IPS DF 6.9 (cell line): ENCODE measurements at regions not wholly inside any gene's neighbourhood (a gene's known extent, or its start where the extent isn't known, plus 50 kb on each side); places are given as distances from the start of the nearest gene placed in this dataset.

Experiments used
- DNase-seq: peaks from one replicate; pipeline ENCODE4 v3.0.0-alpha.2; 2013; ENCODE audit warnings: low read depth, low spot score
- H3K27ac ChIP-seq: one replicate; pipeline ENCODE4 v1.5.1; 2013; ENCODE audit warnings: low read length, control low read depth
- H3K27me3 ChIP-seq: 2 replicates; pipeline ENCODE4 v1.6.1; 2013; ENCODE audit warnings: mild to moderate bottlenecking, low read length; ENCODE audit not compliant: control insufficient read depth, insufficient read depth
- H3K36me3 ChIP-seq: 2 replicates; pipeline ENCODE4 v1.6.1; 2013; ENCODE audit warnings: low read length; ENCODE audit not compliant: control insufficient read depth, insufficient read depth
- H3K4me1 ChIP-seq: 2 replicates; pipeline ENCODE4 v1.6.1; 2013; ENCODE audit warnings: low read length; ENCODE audit not compliant: control insufficient read depth, insufficient read depth
- H3K4me3 ChIP-seq: 2 replicates; pipeline ENCODE4 v1.5.1; 2013; ENCODE audit warnings: mild to moderate bottlenecking, low read length
- H3K9me3 ChIP-seq: 2 replicates; pipeline ENCODE4 v1.6.1; 2013; ENCODE audit warnings: low read length, inconsistent platforms; ENCODE audit not compliant: control insufficient read depth, insufficient read depth
- WGBS: extraction: QIAGEN DNeasy Blood & Tissue Kit; methylation state at CpG from one replicate; pipeline ENCODE4 v1.1.7; 2013; ENCODE audit warnings: mixed read lengths, missing lambda C conversion rate; ENCODE audit not compliant: insufficient read length, insufficient coverage; 5-methylcytosine and 5-hydroxymethylcytosine counted together

GRCh38 chr18:29982218-29982617, 1060.3 kb downstream of the DSC3 start:
- Histone ChIP-seq H3K27me3 (no peaks in the 10 kb centered on the region; the same call in 1 of the 2 replicates), H3K9me3 (no peaks in the 10 kb centered on the region), H3K27ac (no peak overlapping the region), H3K4me1 (no peaks in the 10 kb centered on the region), H3K36me3 (no peaks in the 10 kb centered on the region), H3K4me3 (no peak overlapping the region)
- no peak for DNase-seq
- no CpG with 5 or more reads among the region's 1 CpG for WGBS

GRCh38 chr18:29979881-29980280, 1062.7 kb downstream of the DSC3 start:
- Histone ChIP-seq H3K27me3 (no peaks in the 10 kb centered on the region), H3K4me3 (no peak overlapping the region), H3K27ac (no peak overlapping the region), H3K9me3 (no peaks in the 10 kb centered on the region), H3K4me1 (no peaks in the 10 kb centered on the region), H3K36me3 (no peaks in the 10 kb centered on the region)
- no CpG with 5 or more reads among the region's 1 CpG for WGBS
- DNase-seq, result no peak

- no peak for DNase-seq
- Histone ChIP-seq H3K4me3 (no peak overlapping the region), H3K4me1 (no peaks in the 10 kb centered on the region), H3K27ac (no peak overlapping the region), H3K36me3 (no peaks in the 10 kb centered on the region), H3K9me3 (no peaks in the 10 kb centered on the region), H3K27me3 (no peaks in the 10 kb centered on the region)
Observed at GRCh38 chr18:29969876-29970275, 1072.7 kb downstream of the DSC3 start.

GRCh38 chr18:29962579-29962978, 1080.0 kb downstream of the DSC3 start:
- no peak overlapping the region for H3K4me3 ChIP-seq
- no peaks in the 10 kb centered on the region for H3K27me3 ChIP-seq
- no peaks in the 10 kb centered on the region for H3K36me3 ChIP-seq
- H3K27ac ChIP-seq, result no peak overlapping the region
- H3K4me1 ChIP-seq, result no peaks in the 10 kb centered on the region
- H3K9me3 ChIP-seq, result no peaks in the 10 kb centered on the region
- DNase-seq, result no peak
- no CpG with 5 or more reads among the region's 3 CpGs for WGBS

- Histone ChIP-seq H3K27me3 (no peaks in the 10 kb centered on the region), H3K27ac (no peak overlapping the region), H3K36me3 (no peaks in the 10 kb centered on the region), H3K4me3 (no peak overlapping the region), H3K9me3 (no peaks in the 10 kb centered on the region), H3K4me1 (no peaks in the 10 kb centered on the region)
- no peak for DNase-seq
Observed at GRCh38 chr18:29960539-29960938, 1082.0 kb downstream of the DSC3 start.

- Histone ChIP-seq H3K9me3 (no peaks in the 10 kb centered on the region), H3K4me1 (no peaks in the 10 kb centered on the region), H3K4me3 (no peak overlapping the region), H3K27ac (no peak overlapping the region), H3K27me3 (no peaks in the 10 kb centered on the region), H3K36me3 (no peaks in the 10 kb centered on the region)
- DNase-seq, result no peak
- WGBS, result no CpG with 5 or more reads among the region's 1 CpG
Observed at GRCh38 chr18:29930231-29930630, 1112.3 kb downstream of the DSC3 start.

GRCh38 chr18:29928081-29928480, 1114.5 kb downstream of the DSC3 start:
- Histone ChIP-seq H3K4me1 (no peaks in the 10 kb centered on the region), H3K9me3 (no peaks in the 10 kb centered on the region), H3K4me3 (no peak overlapping the region), H3K27ac (no peak overlapping the region), H3K36me3 (no peaks in the 10 kb centered on the region), H3K27me3 (no peaks in the 10 kb centered on the region)
- DNase-seq, result no peak
- WGBS, result no CpG with 5 or more reads among the region's 6 CpGs

GRCh38 chr18:29925566-29925965, 1117.0 kb downstream of the DSC3 start:
- no peaks in the 10 kb centered on the region for H3K4me1 ChIP-seq
- H3K27ac ChIP-seq, result no peak overlapping the region
- H3K27me3 ChIP-seq, result no peaks in the 10 kb centered on the region
- no peak overlapping the region for H3K4me3 ChIP-seq
- no CpG with 5 or more reads among the region's 1 CpG for WGBS
- no peaks in the 10 kb centered on the region for H3K9me3 ChIP-seq
- H3K36me3 ChIP-seq, result no peaks in the 10 kb centered on the region
- no peak for DNase-seq

- Histone ChIP-seq H3K9me3 (no peaks in the 10 kb centered on the region), H3K4me1 (peaks cover 2% of the 10 kb centered on the region; the same call in 1 of the 2 replicates), H3K27me3 (no peaks in the 10 kb centered on the region), H3K4me3 (no peak overlapping the region), H3K36me3 (no peaks in the 10 kb centered on the region), H3K27ac (no peak overlapping the region)
- no peak for DNase-seq
- WGBS, result no CpG with 5 or more reads among the region's 7 CpGs
Observed at GRCh38 chr18:29912351-29912750, 1130.2 kb downstream of the DSC3 start.

- no CpG with 5 or more reads among the region's 2 CpGs for WGBS
- DNase-seq, result no peak
- no peaks in the 10 kb centered on the region for H3K9me3 ChIP-seq
Observed at GRCh38 chr18:29892960-29893558, 1149.5 kb downstream of the DSC3 start.

GRCh38 chr18:29883114-29883513, 1159.4 kb downstream of the DSC3 start:
- DNase-seq, result no peak
- Histone ChIP-seq H3K9me3 (no peaks in the 10 kb centered on the region; the same call in 1 of the 2 replicates), H3K4me3 (no peak overlapping the region), H3K36me3 (no peaks in the 10 kb centered on the region), H3K27ac (no peak overlapping the region), H3K4me1 (no peaks in the 10 kb centered on the region), H3K27me3 (no peaks in the 10 kb centered on the region)

More at GRCh38 chr18:29892960-29893558, 1149.5 kb downstream of the DSC3 start:
- no peaks in the 10 kb centered on the region for H3K36me3 ChIP-seq
- no peak overlapping the region for H3K4me3 ChIP-seq
- H3K27me3 ChIP-seq, result no peaks in the 10 kb centered on the region
- no peaks in the 10 kb centered on the region for H3K4me1 ChIP-seq
- H3K27ac ChIP-seq, result no peak overlapping the region
